Mesodermal cell (in vitro differentiated cells): ENCODE measurements at regions not wholly inside any gene's neighbourhood (a gene's known extent, or its start where the extent isn't known, plus 50 kb on each side); places are given as distances from the start of the nearest gene placed in this dataset.
A peak's percentile ranks its signal among the peaks of the same experiment; 100 is the strongest.

Source experiments
- H3K27ac ChIP-seq: 2 replicates; pipeline ENCODE4 v1.7.0; 2013; ENCODE audit warnings: mild to moderate bottlenecking, low read depth, low read length, moderate library complexity; ENCODE audit not compliant: severe bottlenecking
- H3K36me3 ChIP-seq: 2 replicates; pipeline ENCODE4 v1.7.1; 2013; ENCODE audit warnings: mild to moderate bottlenecking, low read length, moderate library complexity; ENCODE audit not compliant: control insufficient read depth, insufficient read depth
- H3K4me1 ChIP-seq: one replicate; pipeline ENCODE4 v1.7.1; 2013; ENCODE audit warnings: mild to moderate bottlenecking, low read length; ENCODE audit not compliant: insufficient read depth, control insufficient read depth, poor library complexity, severe bottlenecking
- H3K4me3 ChIP-seq: 2 replicates; pipeline ENCODE4 v1.7.0; 2013; ENCODE audit warnings: low read length, control low read depth, mild to moderate bottlenecking; ENCODE audit not compliant: insufficient read depth, poor library complexity, severe bottlenecking; ENCODE audit errors: extremely low read depth
- H3K9me3 ChIP-seq: 2 replicates; pipeline ENCODE4 v1.7.1; 2013; ENCODE audit warnings: mild to moderate bottlenecking, low read length, moderate library complexity; ENCODE audit not compliant: control insufficient read depth
- whole genome bisulfite sequencing, 2 experiments: methylation state at CpG; one replicate each; pipeline ENCODE4 v1.1.5; 2013; ENCODE audit warnings: missing lambda C conversion rate in 2 of 2; ENCODE audit not compliant: insufficient coverage in 2 of 2; 5-methylcytosine and 5-hydroxymethylcytosine counted together

GRCh38 chr2:137842952-137843351, 121.3 kb upstream of the HNMT start:
- Histone ChIP-seq H3K9me3 (no peaks in the 10 kb centered on the region), H3K4me3 (no peak overlapping the region), H3K4me1 (no peaks in the 10 kb centered on the region), H3K36me3 (no peaks in the 10 kb centered on the region), H3K27ac (no peak overlapping the region)
- 100% methylated on average over 1 of the region's 3 CpGs; no CpG with 5 or more reads in 1 of the 2 experiments for WGBS, 2 experiments

DNA sequence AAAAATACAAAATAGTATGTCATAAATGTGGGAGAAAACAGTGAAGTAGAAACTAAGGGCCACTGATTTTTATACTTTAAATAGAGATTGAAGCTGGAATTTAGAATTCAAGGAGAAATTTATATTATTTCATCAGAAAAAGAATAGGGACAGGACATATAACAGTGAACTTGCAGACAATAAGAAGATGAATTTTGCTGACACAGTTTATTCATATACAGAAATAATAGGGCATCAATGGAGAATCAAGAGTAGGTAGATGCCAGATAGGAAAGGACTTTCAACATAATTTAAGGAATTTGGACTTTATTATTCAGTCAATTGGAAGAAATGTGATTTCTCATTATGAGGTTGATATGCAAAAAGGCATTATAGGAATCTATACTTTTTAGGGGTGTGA, 118.9 kb upstream of the HNMT start:
- no peak overlapping the region for H3K4me3 ChIP-seq
- no peak overlapping the region for H3K27ac ChIP-seq
- H3K36me3 ChIP-seq: no peaks in the 10 kb centered on the region
- no peaks in the 10 kb centered on the region for H3K4me1 ChIP-seq
- H3K9me3 ChIP-seq: no peaks in the 10 kb centered on the region

DNA sequence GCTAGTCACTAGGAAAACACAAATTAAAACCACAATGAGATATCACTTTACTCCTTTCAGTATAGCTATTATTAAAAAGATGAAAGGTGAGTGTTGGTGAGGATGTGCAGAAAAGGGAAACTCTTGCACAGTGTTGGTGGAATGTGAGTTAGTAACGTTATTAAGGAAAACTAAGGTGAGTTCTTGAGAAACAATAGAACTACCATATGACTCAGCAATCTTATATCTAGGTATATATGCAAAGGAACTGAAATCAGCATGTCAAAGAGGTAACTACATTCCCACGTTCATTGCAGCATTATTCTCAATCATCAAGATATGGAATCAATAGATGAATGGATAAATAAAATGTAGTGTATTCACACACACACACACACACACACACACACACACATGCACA, 117.3 kb upstream of the HNMT start:
- no peak overlapping the region for H3K27ac ChIP-seq
- no peaks in the 10 kb centered on the region for H3K9me3 ChIP-seq
- 67% methylated on average over 1 of the region's 2 CpGs; no CpG with 5 or more reads in 1 of the 2 experiments for WGBS, 2 experiments
- H3K36me3 ChIP-seq: no peaks in the 10 kb centered on the region
- H3K4me1 ChIP-seq: no peaks in the 10 kb centered on the region
- no peak overlapping the region for H3K4me3 ChIP-seq

DNA sequence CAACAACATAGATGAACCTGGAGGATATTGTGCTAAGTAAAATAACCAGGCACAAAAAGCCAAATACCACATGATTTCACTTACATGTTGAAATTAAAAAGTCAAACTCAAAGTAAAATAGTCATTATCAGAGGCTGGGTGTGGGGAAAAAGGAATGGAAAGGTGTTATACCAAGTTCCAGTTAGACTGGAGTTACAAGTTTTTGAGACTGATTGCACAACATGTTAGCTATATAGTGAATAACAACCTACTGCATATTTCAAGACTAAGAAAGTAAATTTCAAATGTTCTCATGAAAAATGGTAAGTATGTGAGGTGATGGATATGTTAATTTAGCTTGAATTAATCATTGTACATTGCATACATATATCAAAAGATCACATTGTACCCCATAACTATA, 116.8 kb upstream of the HNMT start:
- no peaks in the 10 kb centered on the region for H3K9me3 ChIP-seq
- H3K4me1 ChIP-seq: no peaks in the 10 kb centered on the region
- H3K36me3 ChIP-seq: no peaks in the 10 kb centered on the region
- no peak overlapping the region for H3K27ac ChIP-seq
- H3K4me3 ChIP-seq: no peak overlapping the region

GRCh38 chr2:137857881-137858280, 106.4 kb upstream of the HNMT start:
- WGBS, 2 experiments: 43 to 67% methylated on average over 1 to 2 of the region's 3 CpGs
- Histone ChIP-seq H3K27ac (peak overlapping the region; percentile 43), H3K4me3 (no peak overlapping the region), H3K4me1 (no peaks in the 10 kb centered on the region), H3K36me3 (no peaks in the 10 kb centered on the region), H3K9me3 (no peaks in the 10 kb centered on the region)

DNA sequence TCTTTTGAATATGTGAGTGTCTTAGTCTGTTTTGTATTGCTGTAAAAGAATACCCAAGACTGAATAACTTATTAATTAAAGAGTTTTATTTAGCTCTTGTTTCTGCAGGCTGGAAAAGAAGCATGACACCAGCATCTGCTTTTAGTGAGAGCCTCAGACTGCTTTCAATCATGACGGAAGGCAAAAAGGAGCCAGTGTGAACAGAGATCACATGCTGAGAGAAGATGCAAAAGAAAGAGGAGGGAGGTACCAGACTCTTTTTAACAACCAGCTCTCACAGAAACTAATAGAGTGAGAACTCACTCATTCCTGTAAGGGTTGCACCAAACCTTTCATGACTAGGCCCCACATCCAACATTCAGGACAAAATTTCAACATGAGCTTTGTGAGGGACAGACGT, 101.6 kb upstream of the HNMT start:
- Histone ChIP-seq H3K4me1 (no peaks in the 10 kb centered on the region), H3K27ac (no peak overlapping the region)

GRCh38 chr2:137865954-137866540, 98.2 kb upstream of the HNMT start:
- no CpG with 5 or more reads among the region's 2 CpGs for WGBS, 2 experiments
- H3K36me3 ChIP-seq: no peaks in the 10 kb centered on the region
- no peak overlapping the region for H3K27ac ChIP-seq
- no peaks in the 10 kb centered on the region for H3K4me1 ChIP-seq
- no peaks in the 10 kb centered on the region for H3K9me3 ChIP-seq
- H3K4me3 ChIP-seq: no peak overlapping the region

More for the DNA sequence above, 101.6 kb upstream of the HNMT start:
- H3K9me3 ChIP-seq: no peaks in the 10 kb centered on the region
- H3K36me3 ChIP-seq: no peaks in the 10 kb centered on the region
- WGBS, 2 experiments: no CpG with 5 or more reads among the region's 2 CpGs
- no peak overlapping the region for H3K4me3 ChIP-seq

DNA sequence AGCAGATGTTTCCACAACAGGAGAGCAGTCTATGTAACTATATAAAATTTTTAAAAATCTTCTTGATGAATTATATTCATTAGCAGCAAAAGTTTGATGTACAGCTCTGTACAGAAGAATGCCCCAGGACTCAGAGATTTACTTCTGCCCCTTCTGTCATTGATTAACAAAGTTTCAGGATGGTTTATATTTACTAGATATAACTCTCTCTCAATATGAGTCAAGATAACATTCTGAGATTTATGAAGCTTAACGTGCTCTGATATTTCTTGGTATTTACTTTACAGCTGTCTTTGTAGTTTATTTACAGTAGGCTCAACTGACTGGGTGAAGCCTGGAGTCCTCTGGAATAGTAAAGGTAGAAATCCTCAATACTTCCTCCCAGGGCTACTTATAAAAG, 93.6 kb upstream of the HNMT start:
- WGBS, 2 experiments: no CpG with 5 or more reads among the region's 1 CpG
- no peaks in the 10 kb centered on the region for H3K36me3 ChIP-seq
- no peaks in the 10 kb centered on the region for H3K9me3 ChIP-seq
- no peak overlapping the region for H3K4me3 ChIP-seq
- H3K27ac ChIP-seq: no peak overlapping the region
- no peaks in the 10 kb centered on the region for H3K4me1 ChIP-seq

- Histone ChIP-seq H3K9me3 (no peaks in the 10 kb centered on the region), H3K4me1 (no peaks in the 10 kb centered on the region), H3K36me3 (no peaks in the 10 kb centered on the region), H3K4me3 (no peak overlapping the region), H3K27ac (no peak overlapping the region)
- WGBS, 2 experiments: 100% methylated on average over 1 of the region's 4 CpGs; no CpG with 5 or more reads in 1 of the 2 experiments
Measured at GRCh38 chr2:137872577-137872976, 91.7 kb upstream of the HNMT start.

DNA sequence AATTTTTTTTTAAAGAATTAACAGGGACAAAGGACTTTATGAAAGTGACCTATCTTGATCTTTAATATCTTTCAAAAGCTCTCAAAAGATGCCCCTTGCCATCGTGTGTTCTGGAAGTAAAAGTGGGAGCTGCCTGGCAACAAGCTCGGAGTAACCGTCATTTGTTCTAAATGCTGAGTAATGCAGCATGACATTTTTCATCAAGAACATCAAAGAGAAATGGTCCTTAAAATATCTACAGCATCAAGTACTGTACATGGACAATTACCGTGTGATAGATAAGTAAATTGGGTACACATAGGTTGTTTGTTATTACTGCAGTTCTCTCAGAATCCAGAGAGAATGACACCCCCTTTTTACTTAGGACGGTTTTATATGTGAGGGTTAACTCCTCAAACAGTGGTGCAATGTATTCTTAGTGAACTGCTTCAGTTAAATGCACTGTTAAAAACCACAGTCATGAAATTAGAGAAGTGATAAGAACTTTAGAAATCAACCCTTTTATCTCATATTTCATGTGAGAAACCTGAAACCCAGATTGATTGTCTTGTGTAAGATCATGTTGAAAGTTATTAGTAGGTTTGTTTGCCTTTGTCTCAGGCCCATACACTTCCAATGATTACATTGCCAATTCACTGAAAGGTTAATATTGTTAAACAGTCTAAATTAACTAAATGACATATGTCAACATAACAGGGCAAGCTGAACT, 90.6 kb upstream of the HNMT start:
- 100% methylated on average over 2 of the region's 5 CpGs; no CpG with 5 or more reads in 1 of the 2 experiments for WGBS, 2 experiments
- H3K4me1 ChIP-seq: no peaks in the 10 kb centered on the region
- no peaks in the 10 kb centered on the region for H3K9me3 ChIP-seq
- H3K36me3 ChIP-seq: no peaks in the 10 kb centered on the region
- H3K4me3 ChIP-seq: no peak overlapping the region
- H3K27ac ChIP-seq: no peak overlapping the region

GRCh38 chr2:137879121-137879520, 85.2 kb upstream of the HNMT start:
- Histone ChIP-seq H3K4me1 (no peaks in the 10 kb centered on the region), H3K27ac (no peak overlapping the region), H3K36me3 (no peaks in the 10 kb centered on the region), H3K9me3 (no peaks in the 10 kb centered on the region), H3K4me3 (no peak overlapping the region)
- WGBS, 2 experiments: no CpG with 5 or more reads among the region's 1 CpG
